Thyroid gland (tissue), 4 donors: ENCODE measurements at regions not wholly inside any gene's neighbourhood (a gene's known extent, or its start where the extent isn't known, plus 50 kb on each side); places are given as distances from the start of the nearest gene placed in this dataset.

Experiments
- POLR2A ChIP-seq, 2 donors: fragments of 450-650 bp; IDR thresholded peaks; one replicate each; pipeline ENCODE4 v1.6.1; 2017; ENCODE audit warnings: antibody characterized with exemption in 2 of 2, mild to moderate bottlenecking in 2 of 2, moderate library complexity in 1 of 2
- TF ChIP-seq, protein P1 (sequence below), 6 experiments: fragments of 200-600 bp in 3 of 6; fragments of 450-650 bp in 3 of 6; sonication (generic) in 3 of 6; IDR thresholded peaks; one replicate each; pipeline ENCODE4 v1.5.1; 2016 to 2019; ENCODE audit warnings: antibody characterized with exemption in 6 of 6, mild to moderate bottlenecking in 2 of 6, inconsistent platforms in 1 of 6, moderate library complexity in 1 of 6

DNA sequence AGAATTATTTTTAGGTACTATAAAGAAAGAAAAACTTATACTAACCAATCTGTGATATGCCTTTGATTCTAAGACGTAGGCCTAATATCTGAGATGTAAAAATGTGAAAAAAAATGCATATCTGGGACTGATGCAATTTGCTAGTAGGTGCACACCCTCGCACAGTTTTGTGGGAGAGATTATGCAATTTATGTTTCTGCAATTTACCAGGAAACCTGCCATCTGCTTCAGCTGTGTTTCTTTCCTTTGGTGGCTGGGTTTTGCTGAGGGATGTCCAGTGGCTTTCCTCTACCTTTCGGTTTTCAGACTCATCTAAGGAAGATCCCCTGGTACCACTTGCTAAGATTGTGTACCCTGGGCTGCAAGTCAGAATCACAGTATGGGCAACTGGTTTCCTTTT lies 186.9 kb downstream of the ZFP64 start:
- TF ChIP-seq, protein P1, sequence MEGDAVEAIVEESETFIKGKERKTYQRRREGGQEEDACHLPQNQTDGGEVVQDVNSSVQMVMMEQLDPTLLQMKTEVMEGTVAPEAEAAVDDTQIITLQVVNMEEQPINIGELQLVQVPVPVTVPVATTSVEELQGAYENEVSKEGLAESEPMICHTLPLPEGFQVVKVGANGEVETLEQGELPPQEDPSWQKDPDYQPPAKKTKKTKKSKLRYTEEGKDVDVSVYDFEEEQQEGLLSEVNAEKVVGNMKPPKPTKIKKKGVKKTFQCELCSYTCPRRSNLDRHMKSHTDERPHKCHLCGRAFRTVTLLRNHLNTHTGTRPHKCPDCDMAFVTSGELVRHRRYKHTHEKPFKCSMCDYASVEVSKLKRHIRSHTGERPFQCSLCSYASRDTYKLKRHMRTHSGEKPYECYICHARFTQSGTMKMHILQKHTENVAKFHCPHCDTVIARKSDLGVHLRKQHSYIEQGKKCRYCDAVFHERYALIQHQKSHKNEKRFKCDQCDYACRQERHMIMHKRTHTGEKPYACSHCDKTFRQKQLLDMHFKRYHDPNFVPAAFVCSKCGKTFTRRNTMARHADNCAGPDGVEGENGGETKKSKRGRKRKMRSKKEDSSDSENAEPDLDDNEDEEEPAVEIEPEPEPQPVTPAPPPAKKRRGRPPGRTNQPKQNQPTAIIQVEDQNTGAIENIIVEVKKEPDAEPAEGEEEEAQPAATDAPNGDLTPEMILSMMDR (IDR thresholded peaks at IDR 0.05), result no peak
- no peak for TF ChIP-seq POLR2A (IDR thresholded peaks at IDR 0.05)
